HG03280 (cell line): ENCODE measurements at regions not wholly inside any gene's neighbourhood (a gene's known extent, or its start where the extent isn't known, plus 50 kb on each side); places are given as distances from the start of the nearest gene placed in this dataset.

Source experiments
- ATAC-seq: cut with Tn5 transposase; IDR thresholded peaks from one replicate; pipeline ENCODE4 v1.9.1; 2021; ENCODE audit warnings: mild to moderate bottlenecking, moderate library complexity; ENCODE audit not compliant: unreplicated experiment

- no peak for ATAC-seq
Measured at GRCh38 chr22:48715511-48715910, 1112.2 kb downstream of the BRD1 start.

DNA sequence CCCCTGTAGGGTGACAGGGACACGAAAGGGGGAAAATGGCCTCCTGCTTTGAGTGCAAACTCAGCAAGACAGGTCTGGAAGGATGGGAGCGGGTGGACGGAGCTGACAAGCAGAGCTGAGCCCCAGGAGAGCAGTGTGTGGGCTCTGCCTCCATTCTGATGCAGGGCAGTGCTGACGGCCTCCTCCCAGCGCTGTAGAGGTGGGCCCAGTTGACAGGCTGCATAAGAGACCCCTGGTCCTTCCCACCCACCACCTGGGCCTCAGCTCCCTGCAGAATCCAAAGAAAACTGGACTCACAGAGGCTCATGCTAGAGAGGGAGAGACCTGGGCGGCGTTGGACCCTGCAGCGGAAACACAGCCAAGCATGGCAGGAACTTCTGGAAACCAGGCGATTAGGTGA lies 1113.4 kb downstream of the BRD1 start:
- ATAC-seq = no peak

DNA sequence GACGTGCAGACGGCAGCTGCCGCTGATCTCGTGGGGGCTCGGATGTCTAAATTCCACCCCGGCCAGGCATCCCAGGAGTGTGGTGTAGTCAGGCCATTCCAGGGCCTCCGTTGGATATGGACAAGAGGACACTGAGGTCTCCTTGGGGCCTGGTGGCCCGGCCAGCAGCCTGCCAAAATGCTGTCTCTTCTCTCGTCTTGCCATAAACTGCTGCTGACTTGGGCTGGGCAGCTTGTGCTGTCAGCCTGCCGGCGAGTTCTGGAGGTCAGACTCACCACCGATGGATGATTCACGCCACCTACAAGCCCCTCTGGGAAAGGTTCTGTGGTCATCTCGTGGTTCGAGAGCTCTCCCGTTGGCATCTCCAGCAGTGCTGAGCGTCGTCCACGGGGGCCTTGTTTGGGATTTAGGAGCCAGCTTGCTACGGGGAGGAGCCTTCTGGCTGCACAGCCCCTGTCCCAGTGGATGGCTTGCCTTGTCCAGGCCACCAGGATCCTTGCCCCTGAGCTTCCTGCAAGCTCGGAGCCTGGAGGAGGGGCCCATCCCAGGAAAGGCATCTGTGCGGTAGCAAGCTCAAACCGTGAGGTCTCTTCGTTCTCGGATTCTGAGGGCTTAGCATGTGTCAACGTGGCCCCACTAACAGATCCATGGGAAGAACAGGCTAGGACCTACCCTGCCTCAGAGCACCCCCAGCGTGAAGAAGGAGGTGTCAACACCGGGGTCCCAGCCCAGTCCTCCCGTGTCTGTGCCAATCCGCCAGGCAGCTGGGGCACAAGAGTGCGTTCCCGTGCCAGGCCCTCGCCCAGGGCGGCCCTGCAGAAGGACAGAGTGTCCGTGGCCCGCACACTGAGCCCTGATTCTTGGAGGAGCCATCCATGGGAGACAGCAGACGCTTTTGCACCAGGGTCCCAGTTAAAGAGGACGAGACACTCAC lies 1114.1 kb downstream of the BRD1 start:
- no peak for ATAC-seq

GRCh38 chr22:48712558-48713271 lies 1115.0 kb downstream of the BRD1 start:
- no peak for ATAC-seq

GRCh38 chr22:48711669-48712068 lies 1116.0 kb downstream of the BRD1 start:
- ATAC-seq = no peak

- no peak for ATAC-seq
Measured at GRCh38 chr22:48711031-48711431, 1116.6 kb downstream of the BRD1 start.

DNA sequence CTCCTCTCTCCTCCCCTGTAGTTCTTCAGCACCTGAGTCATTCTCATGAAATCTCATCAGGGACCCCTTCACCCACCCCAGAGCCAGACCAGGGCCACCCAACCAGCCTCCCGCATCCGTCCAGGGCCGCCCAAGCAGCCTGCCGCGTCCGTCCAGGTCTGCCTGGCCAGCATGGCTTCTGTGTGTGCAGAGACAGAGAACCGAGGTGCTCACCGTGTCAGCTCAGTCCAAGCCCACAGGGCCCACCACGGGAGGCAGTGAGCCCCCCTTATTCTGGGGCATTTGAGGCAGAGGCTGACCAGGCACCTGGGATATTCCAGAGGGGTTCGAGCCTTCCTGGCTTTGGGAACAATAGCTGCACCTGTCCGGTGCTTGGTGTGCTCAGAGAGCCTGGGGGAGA lies 1117.3 kb downstream of the BRD1 start:
- no peak for ATAC-seq

GRCh38 chr22:48709976-48710375 lies 1117.7 kb downstream of the BRD1 start:
- no peak for ATAC-seq

DNA sequence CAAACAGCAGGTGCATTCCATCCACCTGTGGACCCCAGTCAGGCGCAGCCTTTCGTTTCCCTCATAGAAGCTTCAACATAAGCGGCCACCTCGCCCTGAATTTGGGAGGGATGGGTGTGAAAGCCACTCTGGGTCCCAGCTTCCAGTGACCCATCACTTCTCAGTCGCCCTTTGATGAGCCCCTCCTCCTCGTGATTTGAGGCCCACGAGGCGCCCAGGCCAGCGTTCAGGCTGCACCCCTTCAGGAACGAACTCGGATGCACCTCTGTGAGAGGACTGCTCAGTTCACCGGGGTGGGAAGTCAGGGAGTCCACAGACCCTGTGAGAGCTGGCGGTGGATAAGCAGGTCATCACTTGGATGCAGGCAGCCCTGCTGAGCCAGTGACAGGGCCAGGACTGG lies 1118.2 kb downstream of the BRD1 start:
- no peak for ATAC-seq

- no peak for ATAC-seq
Measured at GRCh38 chr22:48708558-48709245, 1119.0 kb downstream of the BRD1 start.

GRCh38 chr22:48707763-48708557 lies 1119.7 kb downstream of the BRD1 start:
- no peak for ATAC-seq

DNA sequence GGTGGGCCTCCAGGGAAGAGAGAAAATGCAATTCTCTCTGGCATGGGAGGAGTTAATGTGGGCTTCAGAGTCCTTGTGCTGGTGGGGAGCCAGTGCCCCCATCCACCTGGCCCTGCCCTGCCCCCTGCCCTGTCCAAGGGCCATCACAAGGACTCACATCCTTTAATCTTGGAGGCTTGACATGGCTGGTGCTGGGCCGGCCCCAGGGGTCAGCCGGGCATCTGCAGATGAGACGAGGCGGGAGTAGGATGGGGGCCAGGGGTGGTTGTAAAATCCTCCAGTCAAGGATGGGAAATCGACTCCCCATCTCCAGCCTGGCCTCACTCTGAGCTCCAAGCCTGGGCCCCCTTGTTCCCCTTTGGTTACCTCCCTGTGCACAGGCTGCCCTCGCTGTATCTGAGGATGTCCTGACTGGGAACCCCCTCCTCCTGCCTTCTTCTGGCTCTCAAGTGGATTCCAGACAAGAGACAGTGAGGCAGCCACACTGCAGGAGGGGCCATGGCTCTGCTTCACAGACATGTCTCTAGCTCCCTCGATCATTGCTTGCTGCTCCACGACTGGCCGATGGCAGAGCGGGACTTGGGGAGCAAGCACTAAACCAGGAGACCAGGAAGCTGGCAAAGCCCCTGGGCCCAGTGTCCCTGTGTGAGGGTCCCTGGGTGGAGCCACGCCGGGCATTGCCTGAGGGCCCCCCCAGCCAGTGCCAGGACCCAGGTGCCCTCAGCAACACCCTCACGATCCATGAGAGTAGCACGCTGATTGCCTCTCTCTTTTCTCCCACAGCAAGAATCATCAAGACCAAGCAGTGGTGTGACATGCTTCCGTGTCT lies 1120.5 kb downstream of the BRD1 start:
- ATAC-seq = no peak

DNA sequence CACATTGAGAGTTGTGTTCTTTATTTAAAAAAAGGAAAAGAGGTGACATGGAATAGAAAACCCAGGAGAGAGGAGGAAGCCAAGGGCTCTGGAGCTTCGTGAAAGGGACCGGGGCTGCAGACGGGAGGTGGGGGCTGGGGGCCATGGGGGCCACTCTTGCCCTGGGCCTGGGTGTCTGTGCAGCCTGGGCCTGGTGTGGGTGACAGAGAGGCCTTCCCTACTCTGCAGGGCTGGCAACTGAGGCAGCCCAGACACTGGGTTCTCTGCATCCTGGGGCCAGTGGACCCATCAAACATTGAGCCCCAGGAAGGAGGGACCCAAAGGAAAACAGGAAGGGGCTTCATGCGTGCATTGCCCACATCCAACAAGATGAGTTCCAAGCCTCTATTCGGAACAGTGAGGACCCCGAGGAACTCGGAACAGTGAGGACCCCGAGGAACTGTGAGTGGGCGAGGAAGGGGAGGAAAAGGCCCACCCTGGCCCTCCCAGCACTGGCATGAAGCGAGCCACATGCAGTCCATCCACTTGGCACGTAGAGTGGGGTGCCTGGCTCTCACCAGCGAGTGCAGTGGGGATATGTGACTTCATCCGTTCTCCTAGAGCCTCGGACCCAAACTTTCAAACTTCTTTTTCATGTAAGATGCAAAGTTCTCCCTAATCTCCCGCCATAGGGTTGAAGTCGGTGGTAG lies 1121.6 kb downstream of the BRD1 start:
- ATAC-seq = no peak

DNA sequence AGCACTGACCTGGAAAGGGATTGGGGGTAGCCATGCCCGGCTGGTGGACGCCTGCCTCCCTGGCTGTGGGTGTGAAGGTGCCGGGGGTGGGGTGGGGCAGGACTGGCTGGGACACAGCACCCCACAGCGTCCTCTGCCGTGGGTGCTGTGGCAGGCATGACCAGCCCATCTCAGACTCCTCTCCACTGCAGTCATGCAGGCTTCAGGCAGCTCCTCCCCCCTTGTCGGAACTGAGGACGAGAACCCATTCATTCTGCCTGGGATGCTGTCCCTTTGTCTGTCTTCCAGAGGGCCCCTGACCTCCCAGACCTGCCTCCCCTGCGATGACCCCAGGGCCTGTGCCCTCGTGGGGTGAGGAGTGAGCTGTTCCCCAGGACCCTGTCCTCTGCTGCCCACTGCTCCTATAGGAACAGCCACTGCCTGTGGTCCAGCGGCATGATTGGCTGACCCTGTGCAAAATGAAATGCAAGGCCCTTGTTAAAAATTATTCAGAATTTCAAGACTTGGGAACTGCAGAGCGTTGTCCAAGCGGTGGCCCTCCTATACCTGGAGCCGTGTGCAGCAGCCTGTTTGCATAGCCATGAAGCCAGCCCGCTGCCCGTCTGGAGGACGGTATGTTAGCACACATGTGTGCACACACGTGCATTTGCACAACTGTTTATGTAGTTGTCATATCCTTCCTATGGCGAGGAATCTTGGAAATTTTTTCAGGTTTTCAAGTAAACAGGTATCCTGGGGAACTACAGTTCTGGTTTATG lies 1122.3 kb downstream of the BRD1 start:
- ATAC-seq = no peak

GRCh38 chr22:48704335-48704734 lies 1123.3 kb downstream of the BRD1 start:
- no peak for ATAC-seq

DNA sequence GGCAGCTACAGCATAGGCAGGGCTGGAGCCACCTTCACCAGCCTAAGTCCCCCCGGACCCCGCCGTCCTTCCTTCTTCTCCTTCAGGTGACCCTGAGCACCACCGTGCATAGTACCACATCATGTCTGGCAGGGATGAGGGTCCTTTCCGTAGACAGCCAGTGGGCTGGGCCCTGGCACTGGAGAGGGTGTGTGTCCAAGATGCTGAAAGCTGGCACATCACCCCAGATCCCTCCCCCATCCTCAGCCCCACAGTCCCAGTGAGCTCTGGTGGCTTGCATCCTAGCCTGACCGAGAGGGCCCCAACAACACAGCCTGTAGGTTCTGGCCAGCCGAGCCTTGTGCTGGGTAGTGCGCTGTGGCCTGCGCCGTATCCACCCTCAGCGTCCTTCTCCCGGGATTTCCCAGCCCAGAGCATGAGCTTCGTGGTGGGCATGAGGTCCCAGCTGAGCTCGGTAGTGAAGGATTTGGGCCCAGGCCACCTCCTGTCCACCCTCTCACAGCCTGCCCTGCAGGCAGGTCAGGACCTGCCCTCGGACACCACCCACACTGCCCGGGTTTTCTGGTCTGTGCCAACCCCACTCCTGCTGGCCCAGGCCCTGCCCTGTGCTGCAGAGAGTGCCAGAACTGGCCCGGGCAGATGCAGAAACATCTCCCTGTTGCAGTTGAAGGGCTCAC lies 1124.3 kb downstream of the BRD1 start:
- no peak for ATAC-seq

DNA sequence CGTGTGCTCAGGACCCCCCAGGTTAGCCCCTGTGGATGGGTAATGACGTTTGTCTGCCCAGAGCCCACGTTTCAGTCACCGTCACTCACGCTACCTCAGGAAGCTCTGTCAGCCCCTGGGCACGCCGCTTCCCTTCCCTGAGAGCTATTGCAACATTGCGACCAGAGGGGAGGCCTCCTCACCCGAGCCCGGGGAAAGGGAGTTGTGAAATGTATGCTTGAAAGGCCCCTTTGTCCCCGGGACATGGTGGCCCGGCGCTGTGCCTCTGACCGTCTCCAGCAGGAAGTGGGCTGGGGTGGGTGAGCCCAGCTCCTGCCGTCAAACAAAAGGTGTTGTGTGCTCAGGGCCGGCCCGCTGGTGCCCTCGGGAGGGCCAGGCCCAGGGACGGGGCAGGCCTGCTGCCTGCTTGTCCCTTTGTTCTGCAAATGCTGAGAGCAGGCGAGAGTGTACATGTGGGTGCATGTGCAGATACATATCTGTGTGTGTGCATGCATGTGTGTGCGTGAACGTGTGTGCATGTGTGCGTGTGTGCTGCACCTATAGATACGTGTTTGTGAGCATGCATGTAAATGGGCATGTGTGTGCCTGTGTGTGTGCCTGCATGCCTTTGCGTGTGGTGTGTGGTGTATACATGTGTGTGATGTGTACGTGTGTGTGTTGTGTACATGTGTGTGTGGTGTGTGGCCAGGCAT lies 1125.0 kb downstream of the BRD1 start:
- ATAC-seq = no peak
